ENCODE measurements at regions not wholly inside any gene's neighbourhood (a gene's known extent, or its start where the extent isn't known, plus 50 kb on each side); places are given as distances from the start of the nearest gene placed in this dataset.

DNA sequence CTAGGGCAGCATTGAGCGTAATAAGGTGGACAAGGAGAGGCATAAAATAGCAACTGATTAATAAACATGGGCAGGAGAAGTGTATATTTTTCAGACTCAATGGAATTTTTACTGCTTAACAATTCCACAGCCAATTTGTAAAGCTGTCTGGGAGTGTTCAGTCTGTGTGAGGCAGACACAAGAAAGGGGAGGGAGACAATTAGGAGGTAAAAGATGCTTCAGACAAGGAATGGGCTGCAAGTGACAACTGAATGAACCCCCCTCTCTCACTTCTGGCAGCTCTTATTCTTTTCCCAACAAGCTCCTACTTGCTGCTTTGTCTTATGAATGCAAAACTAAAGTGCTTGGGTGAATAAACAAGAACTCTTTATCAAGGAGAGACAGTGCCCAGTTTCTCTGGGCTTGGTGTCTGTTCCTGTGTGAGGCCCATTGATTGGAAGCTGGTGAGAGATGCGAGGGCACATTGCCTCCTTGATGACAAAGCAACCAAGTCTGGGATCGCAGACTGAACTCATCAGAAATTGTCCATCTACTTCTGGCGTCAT, 575.3 kb downstream of the RNF144B start:
- TF ChIP-seq FOXM1 (IDR thresholded peaks at IDR 0.05; ENCODE audit: borderline replicate concordance, low read depth): no peak
- no peak for TF ChIP-seq CEBPB (IDR thresholded peaks at IDR 0.05)
- no peak for TF ChIP-seq YY1 (IDR thresholded peaks at IDR 0.05; ENCODE audit: low read depth)
- TF ChIP-seq, protein P1, sequence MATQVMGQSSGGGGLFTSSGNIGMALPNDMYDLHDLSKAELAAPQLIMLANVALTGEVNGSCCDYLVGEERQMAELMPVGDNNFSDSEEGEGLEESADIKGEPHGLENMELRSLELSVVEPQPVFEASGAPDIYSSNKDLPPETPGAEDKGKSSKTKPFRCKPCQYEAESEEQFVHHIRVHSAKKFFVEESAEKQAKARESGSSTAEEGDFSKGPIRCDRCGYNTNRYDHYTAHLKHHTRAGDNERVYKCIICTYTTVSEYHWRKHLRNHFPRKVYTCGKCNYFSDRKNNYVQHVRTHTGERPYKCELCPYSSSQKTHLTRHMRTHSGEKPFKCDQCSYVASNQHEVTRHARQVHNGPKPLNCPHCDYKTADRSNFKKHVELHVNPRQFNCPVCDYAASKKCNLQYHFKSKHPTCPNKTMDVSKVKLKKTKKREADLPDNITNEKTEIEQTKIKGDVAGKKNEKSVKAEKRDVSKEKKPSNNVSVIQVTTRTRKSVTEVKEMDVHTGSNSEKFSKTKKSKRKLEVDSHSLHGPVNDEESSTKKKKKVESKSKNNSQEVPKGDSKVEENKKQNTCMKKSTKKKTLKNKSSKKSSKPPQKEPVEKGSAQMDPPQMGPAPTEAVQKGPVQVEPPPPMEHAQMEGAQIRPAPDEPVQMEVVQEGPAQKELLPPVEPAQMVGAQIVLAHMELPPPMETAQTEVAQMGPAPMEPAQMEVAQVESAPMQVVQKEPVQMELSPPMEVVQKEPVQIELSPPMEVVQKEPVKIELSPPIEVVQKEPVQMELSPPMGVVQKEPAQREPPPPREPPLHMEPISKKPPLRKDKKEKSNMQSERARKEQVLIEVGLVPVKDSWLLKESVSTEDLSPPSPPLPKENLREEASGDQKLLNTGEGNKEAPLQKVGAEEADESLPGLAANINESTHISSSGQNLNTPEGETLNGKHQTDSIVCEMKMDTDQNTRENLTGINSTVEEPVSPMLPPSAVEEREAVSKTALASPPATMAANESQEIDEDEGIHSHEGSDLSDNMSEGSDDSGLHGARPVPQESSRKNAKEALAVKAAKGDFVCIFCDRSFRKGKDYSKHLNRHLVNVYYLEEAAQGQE (IDR thresholded peaks at IDR 0.05; ENCODE audit: low read depth): no peak
- TF ChIP-seq ZBTB7A (IDR thresholded peaks at IDR 0.05; ENCODE audit: low read depth): no peak
